GM18498 (cell line): ENCODE measurements at regions not wholly inside any gene's neighbourhood (a gene's known extent, or its start where the extent isn't known, plus 50 kb on each side); places are given as distances from the start of the nearest gene placed in this dataset.

ENCODE experiments used
- ATAC-seq: cut with Tn5 transposase; IDR thresholded peaks from one replicate; pipeline ENCODE4 v1.9.1; 2021; ENCODE audit warnings: mild to moderate bottlenecking, moderate library complexity; ENCODE audit not compliant: unreplicated experiment

DNA sequence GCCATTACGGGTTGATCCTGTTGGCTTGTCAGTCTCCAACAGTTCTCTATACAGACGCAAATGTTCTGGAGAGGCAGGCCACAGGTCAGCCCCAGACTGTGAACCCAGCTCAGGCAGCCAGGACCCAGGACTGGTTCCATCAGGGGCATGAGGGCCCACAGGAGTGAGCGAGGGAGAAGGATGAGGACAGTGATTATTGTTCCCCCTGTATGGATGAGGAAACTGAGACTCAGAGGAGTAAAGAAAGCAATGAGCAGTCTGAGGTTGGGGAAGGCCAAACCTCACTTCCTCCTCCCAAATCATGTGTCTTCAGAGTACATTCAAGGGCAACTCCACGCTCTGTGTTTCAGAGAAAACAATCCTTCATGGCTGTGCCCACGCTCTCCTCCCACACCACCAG is 121.9 kb downstream of the RPLP1 start:
- ATAC-seq: no peak

DNA sequence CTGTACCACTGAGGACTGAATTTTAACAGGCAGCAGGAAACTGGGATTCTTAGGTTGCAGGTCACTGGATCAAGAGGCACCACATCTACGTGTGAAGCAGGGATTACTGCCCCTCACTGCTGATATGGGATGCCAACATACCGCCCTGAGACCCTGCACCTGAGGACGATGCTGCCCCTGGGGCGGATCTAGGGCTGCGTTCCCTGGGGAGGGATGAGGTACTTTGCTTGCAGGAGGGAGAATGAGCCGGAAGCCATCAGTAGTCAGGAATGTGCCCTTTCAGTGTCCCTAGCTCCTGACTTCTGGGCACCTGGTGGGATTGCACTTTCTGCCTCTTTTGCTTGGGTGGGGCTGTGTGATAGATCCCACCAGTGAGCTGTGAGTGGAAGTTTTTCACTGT is 122.8 kb downstream of the RPLP1 start:
- no peak for ATAC-seq

GRCh38 chr15:69576035-69576526 is 123.5 kb downstream of the RPLP1 start:
- ATAC-seq: no peak

DNA sequence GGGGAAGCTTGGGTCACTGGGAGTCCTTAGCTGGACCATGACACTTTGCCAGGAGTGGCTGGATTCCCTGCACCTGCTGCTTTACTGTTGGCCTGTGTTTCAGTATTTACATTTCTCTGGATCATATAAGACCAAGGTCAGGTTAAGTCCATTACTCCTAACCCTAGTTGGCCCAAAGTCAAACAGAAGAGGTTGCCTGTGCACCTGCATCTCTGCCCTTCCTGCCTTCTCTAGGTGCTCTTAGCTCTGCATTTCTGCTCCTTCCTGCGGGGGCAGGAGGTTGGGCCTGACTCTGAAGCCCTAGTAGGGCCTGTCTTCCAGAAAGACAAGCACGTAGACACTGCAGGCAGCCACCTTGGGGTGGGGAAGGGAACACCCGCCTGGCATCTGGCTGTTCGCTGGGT is 124.3 kb downstream of the RPLP1 start:
- no peak for ATAC-seq

- no peak for ATAC-seq
These were observed 124.8 kb downstream of the RPLP1 start for GRCh38 chr15:69577397-69577796.

GRCh38 chr15:69578252-69578651 is 125.6 kb downstream of the RPLP1 start:
- no peak for ATAC-seq

- no peak for ATAC-seq
These were observed 126.4 kb downstream of the RPLP1 start for GRCh38 chr15:69578787-69579583.

DNA sequence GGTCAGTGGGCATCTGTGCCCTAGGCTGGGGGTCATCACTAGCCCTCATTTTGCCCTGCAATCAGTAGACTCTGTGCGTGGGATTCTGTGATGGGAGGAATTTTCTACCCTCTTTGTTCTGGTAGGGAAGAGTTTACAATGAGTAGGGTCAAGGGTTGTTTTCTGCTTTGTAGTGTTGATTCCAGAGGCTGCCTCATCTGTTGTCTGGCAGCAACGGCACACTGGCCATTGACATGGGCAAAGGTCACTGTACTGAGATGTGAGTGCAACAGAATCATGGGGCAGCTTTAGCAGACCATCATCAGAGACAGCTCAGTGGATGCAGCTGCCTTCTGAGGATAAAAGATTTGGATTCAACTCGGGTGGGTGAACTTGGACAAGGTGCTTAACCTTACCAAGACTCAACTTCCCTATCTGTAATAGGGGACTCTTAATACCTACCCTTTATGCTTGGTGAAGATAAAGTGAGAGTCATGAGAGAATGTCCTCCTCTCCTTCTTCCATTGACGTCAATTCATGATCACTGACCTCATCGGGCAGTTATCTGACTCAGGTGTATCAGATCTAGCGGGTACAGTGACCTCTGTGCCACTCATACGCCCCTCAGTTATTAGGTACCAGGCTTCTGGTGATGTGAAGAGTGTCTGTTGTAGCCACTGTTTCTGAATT is 127.5 kb downstream of the RPLP1 start:
- ATAC-seq: no peak

GRCh38 chr15:69583626-69584025 is 131.0 kb downstream of the RPLP1 start:
- ATAC-seq: no peak

GRCh38 chr15:69585937-69586336 is 133.3 kb downstream of the RPLP1 start:
- ATAC-seq: no peak

DNA sequence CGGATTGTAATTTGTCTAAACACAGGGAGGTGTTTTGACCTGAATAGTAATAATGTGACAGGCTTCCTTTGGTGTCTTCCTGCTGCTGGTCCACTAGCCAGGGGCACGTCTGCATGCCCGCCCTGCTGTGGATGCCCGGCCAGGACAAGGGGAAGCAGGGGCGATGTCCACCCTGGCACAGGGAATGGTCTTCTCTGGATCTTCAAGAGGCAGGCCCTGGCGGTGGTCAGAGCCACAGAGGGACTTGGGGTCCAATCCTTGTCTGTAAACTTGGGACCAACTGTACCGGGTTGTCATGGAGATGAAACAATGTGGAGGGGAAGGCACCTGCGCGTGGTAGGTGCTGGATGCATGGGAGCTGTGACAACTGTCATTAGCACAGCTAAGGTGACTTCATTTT is 134.1 kb downstream of the RPLP1 start:
- no peak for ATAC-seq

- no peak for ATAC-seq
These were observed 135.3 kb downstream of the RPLP1 start for GRCh38 chr15:69587723-69588426.

DNA sequence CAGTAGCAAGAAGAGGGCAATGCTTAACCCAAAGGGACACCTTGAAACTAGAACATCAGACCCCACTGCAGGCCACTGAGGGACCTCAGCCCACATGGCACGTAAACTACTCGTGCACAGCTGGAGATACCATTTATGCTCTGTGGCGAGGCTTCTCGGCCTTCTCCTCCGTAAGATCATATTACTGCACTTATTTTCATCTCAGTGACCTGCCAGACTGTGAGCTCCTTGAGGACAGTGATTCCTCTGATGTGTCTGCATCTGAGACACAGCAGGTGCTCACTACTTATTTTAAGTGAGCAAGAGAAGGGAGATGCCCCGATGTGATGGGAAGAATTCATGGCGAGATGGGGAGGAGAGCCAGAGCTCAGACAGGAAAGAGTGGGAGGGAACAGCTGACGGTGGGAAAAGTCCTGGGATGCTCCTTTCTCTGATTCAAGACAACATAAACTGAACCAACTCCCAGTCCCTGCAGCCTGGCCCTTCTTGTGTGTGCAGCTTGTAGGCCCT is 137.6 kb downstream of the RPLP1 start:
- no peak for ATAC-seq

DNA sequence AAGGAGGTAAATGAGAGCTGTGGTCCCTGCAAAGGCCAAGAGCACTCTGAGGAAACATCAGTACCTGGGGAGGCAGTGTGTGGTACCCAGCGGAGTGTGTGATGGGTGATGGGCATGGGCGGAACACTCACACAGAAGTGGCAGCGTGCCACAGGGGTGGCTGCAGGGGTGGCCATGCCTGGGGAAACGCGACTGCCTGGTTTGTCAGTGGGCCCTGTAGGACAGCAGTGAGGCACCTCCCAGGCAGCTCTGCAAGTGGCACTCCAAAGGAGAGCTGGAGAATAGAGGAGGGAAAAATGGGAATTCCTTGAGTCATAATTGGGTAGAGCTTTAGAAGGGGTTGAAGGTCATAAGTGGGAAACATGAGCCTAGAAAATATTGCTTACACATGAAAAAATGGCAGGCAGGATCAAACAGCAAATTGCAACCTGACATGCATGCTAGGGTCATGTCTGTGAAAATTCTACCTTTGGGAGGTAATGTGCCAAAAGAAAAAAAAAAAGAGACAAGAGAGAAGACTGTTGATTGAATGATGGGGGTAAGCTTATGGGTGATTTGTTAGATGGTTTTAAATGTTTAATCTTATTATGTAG is 138.4 kb downstream of the RPLP1 start:
- no peak for ATAC-seq

- ATAC-seq: no peak
These were observed 139.4 kb downstream of the RPLP1 start for GRCh38 chr15:69591905-69592508.

DNA sequence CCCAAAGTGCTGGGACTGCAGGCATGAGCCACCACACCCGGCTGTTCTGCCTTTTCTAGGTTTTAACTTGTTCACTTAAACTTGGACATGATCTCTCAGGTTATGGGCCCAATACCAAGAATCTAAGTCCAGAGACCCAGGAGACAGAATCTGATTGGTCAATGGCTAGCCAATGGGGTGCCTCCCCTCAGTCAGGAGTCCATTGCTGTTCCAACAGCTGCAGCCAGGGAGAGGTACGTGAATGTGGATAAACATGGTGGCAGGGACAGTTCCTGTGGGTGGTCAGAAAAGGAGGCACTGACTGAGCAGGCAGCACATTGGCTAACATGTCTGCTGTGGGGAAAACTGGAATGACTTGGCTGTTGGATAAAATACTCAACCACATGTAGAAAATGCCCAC is 140.3 kb downstream of the RPLP1 start:
- no peak for ATAC-seq

GRCh38 chr15:69593488-69593887 is 140.9 kb downstream of the RPLP1 start:
- no peak for ATAC-seq

DNA sequence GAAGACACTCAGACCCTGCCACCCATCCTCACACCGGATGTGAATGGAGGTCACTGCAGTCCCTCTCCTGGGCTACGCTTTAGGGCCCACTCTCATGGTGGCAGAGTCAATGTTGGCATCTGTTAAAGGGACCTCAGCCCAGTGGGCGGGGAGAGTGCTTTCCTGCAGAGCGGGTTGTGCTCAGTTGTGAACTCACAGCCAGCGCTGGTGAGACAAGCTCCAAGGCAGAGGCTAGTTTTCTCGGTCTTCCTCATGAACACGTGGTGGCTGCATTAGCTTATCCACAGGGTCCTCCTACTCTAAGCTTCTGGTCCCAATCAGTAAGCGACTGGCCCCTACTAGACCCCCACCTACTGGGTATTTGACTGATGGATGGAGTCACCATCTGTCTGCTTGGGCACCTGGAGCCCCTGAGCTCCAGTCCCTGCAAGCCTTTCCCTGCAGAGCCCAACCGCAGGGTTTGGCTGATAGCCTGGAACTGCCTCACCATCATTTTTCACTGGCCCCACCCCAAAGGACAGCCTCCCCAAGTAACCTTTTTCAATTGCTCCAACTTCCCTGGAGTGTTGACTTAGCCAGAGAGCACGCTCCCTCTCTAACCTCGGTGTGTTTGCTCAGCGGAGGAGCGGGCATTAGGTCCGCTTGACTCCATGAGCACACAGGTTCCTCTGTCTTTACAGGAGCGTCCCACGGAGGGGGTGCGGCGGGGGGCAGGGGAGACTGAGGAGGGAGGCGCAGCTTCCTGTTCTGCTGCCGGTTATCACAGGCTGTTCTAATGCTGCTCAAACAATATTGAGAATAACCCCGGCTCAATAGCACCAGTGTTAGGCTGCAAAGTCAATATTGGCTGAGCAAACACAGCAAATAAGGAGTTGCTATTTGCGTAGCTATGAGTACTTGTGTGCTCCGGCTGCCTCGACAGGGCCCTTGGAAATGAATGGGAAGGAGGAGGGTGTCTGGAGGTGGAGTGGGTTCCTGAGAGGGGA is 141.7 kb downstream of the RPLP1 start:
- no peak for ATAC-seq

DNA sequence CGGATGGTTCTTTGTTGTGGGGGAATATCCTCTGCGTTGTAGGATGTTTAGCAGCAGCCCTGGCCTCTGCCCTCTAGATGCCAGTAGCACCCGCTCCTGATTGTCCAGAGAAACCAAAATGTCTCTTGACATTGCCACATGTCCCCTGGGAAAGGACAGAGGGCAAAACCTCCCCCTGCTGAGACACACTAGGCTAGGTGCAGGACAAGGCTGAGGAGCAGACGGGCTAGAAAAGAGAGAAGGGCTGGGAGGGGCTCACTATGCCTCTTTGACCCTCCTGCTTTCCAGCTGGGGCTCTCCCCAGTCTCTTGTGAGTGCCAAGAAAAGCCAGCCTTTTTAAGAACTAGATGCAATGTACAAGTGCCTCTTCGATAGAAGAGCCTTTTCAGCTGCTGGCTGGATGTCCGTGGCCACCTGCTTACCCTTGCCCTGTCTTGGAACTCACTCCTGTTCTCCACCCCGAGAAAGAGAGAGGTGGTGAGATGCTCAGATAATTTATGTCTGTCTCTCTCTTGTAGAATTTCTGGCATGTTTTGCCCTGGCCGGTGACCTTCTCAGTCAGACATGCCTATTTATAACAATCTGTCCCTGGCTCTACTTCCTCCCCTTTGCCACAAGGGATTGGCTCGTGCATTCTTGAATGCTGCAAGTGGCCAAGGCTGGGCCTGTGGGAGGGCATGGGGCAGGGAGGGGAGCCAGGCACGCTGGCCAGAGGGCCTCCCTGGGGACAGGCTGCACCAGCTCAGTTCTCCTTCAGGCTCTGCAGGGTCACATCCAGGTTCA is 142.6 kb downstream of the RPLP1 start:
- ATAC-seq: no peak
